Testis (tissue), 2 donors: ENCODE measurements at regions not wholly inside any gene's neighbourhood (a gene's known extent, or its start where the extent isn't known, plus 50 kb on each side); places are given as distances from the start of the nearest gene placed in this dataset.
"Not testable (repeated sequence)": the region's sequence is repeated elsewhere in the genome, so short reads cannot be mapped to it uniquely, and the experiment has no call there.

Source experiments
- DNase-seq: peaks from one replicate; pipeline ENCODE4 v3.0.0-alpha.2; 2019
- H3K27ac ChIP-seq, 2 donors: fragments of 200-600 bp; sonication (generic); one replicate each; pipeline ENCODE4 v1.5.1; 2019
- H3K27me3 ChIP-seq: fragments of 200-600 bp; sonication (generic); one replicate; pipeline ENCODE4 v1.5.1; 2019
- H3K36me3 ChIP-seq: fragments of 200-600 bp; sonication (generic); one replicate; pipeline ENCODE4 v1.5.1; 2017; ENCODE audit warnings: low read depth; ENCODE audit errors: missing control alignments
- H3K4me1 ChIP-seq: fragments of 200-600 bp; sonication (generic); one replicate; pipeline ENCODE4 v1.5.1; 2019
- H3K4me3 ChIP-seq, 2 donors: fragments of 200-600 bp; sonication (generic); one replicate each; pipeline ENCODE4 v1.5.1; 2017 to 2019
- H3K9me3 ChIP-seq: fragments of 200-600 bp; sonication (generic); one replicate; pipeline ENCODE4 v1.5.1; 2017
- CTCF ChIP-seq, 3 experiments: fragments of 450-650 bp in 2 of 3; fragments of 200-600 bp in 1 of 3; sonication (generic) in 1 of 3; IDR thresholded peaks; one replicate each; pipeline ENCODE4 v1.5.1; 2016 to 2019; ENCODE audit warnings: antibody characterized with exemption in 3 of 3, mild to moderate bottlenecking in 2 of 3, moderate library complexity in 1 of 3
- POLR2A ChIP-seq: fragments of 450-650 bp; IDR thresholded peaks from one replicate; pipeline ENCODE4 v1.6.1; 2017; ENCODE audit warnings: antibody characterized with exemption, mild to moderate bottlenecking, moderate library complexity
- WGBS, 2 donors: methylation state at CpG; one replicate each; pipeline ENCODE4 v1.1.5; 2018; 5-methylcytosine and 5-hydroxymethylcytosine counted together
- intact Hi-C: fragments of 100-400 bp; cut with DNase I; formaldehyde crosslinking; loops from one replicate; pipeline ENCODE4 v1.15.1; 2023; ENCODE audit warnings: low total_unique reads

- WGBS, 2 donors = 43 to 44% methylated on average over 3 of the region's 3 CpGs
- Histone ChIP-seq H3K36me3 (no peaks in the 10 kb centered on the region), H3K4me1 (no peaks in the 10 kb centered on the region), H3K4me3 (no peak overlapping the region), H3K9me3 (no peaks in the 10 kb centered on the region), H3K27me3 (no peaks in the 10 kb centered on the region), H3K27ac (no peak overlapping the region)
- no peak for DNase-seq
- intact Hi-C loops = no loop called here
- TF ChIP-seq CTCF (IDR thresholded peaks at IDR 0.05) (no peak), POLR2A (no peak)
These were observed 670.1 kb upstream of the C16orf82 start for GRCh38 chr16:26396511-26397235.

- WGBS, 2 donors = 66 to 75% methylated on average over 3 of the region's 3 CpGs
- intact Hi-C loops = no loop called here
- no peak for DNase-seq
These were observed 652.9 kb upstream of the C16orf82 start for GRCh38 chr16:26413780-26414179.

GRCh38 chr16:26419458-26419857 lies 647.3 kb upstream of the C16orf82 start:
- DNase-seq, intact Hi-C loops, H3K9me3 ChIP-seq, H3K4me3 ChIP-seq, H3K27me3 ChIP-seq, H3K4me1 ChIP-seq, H3K27ac ChIP-seq, H3K36me3 ChIP-seq: not testable (repeated sequence)
- WGBS, 2 donors = 67% methylated on average over 8 of the region's 8 CpGs

More at GRCh38 chr16:26413780-26414179, 652.9 kb upstream of the C16orf82 start:
- Histone ChIP-seq H3K36me3 (no peaks in the 10 kb centered on the region), H3K4me1 (no peaks in the 10 kb centered on the region), H3K27me3 (no peaks in the 10 kb centered on the region), H3K4me3 (no peak overlapping the region), H3K27ac (no peak overlapping the region), H3K9me3 (no peaks in the 10 kb centered on the region)
- no peak for TF ChIP-seq POLR2A

- intact Hi-C loops = no loop called here
- TF ChIP-seq CTCF (IDR thresholded peaks at IDR 0.05) (no peak), POLR2A (no peak)
- no peaks in the 10 kb centered on the region for H3K36me3 ChIP-seq
- WGBS, 2 donors = 84 to 96% methylated on average over 2 of the region's 2 CpGs
- H3K4me1 ChIP-seq = no peaks in the 10 kb centered on the region
- no peak overlapping the region for H3K4me3 ChIP-seq
- H3K9me3 ChIP-seq = no peaks in the 10 kb centered on the region
- H3K27me3 ChIP-seq = no peaks in the 10 kb centered on the region
- no peak for DNase-seq
- no peak overlapping the region for H3K27ac ChIP-seq
These were observed 636.1 kb upstream of the C16orf82 start for GRCh38 chr16:26430618-26431017.

- intact Hi-C loops = no loop called here
- 70 to 75% methylated on average over 2 of the region's 2 CpGs for WGBS, 2 donors
These were observed 632.9 kb upstream of the C16orf82 start for GRCh38 chr16:26433807-26434206.

More at GRCh38 chr16:26433807-26434206, 632.9 kb upstream of the C16orf82 start:
- no peak for DNase-seq
- Histone ChIP-seq H3K27ac (no peak overlapping the region), H3K4me3 (no peak overlapping the region), H3K4me1 (no peaks in the 10 kb centered on the region), H3K36me3 (no peaks in the 10 kb centered on the region), H3K9me3 (no peaks in the 10 kb centered on the region), H3K27me3 (no peaks in the 10 kb centered on the region)
- TF ChIP-seq CTCF (IDR thresholded peaks at IDR 0.05) = no peak
- no peak for TF ChIP-seq POLR2A
